Transverse colon (tissue), 3 donors: ENCODE measurements at regions not wholly inside any gene's neighbourhood (a gene's known extent, or its start where the extent isn't known, plus 50 kb on each side); places are given as distances from the start of the nearest gene placed in this dataset.
A peak's percentile ranks its signal among the peaks of the same experiment; 100 is the strongest.

Experiments
- POLR2A ChIP-seq: fragments of 450-650 bp; IDR thresholded peaks from one replicate; pipeline ENCODE4 v1.6.1; 2016; ENCODE audit warnings: antibody characterized with exemption, mild to moderate bottlenecking, moderate library complexity
- TF ChIP-seq, protein P1 (sequence below), 5 experiments: fragments of 200-600 bp in 3 of 5; fragments of 450-650 bp in 2 of 5; sonication (generic) in 3 of 5; IDR thresholded peaks; 1 replicate in 2 of 5; 2 replicates in 3 of 5; pipeline ENCODE4 v1.5.1; 2016 to 2017; ENCODE audit warnings: antibody characterized with exemption in 5 of 5, inconsistent platforms in 3 of 5, mild to moderate bottlenecking in 2 of 5, moderate library complexity in 1 of 5

DNA sequence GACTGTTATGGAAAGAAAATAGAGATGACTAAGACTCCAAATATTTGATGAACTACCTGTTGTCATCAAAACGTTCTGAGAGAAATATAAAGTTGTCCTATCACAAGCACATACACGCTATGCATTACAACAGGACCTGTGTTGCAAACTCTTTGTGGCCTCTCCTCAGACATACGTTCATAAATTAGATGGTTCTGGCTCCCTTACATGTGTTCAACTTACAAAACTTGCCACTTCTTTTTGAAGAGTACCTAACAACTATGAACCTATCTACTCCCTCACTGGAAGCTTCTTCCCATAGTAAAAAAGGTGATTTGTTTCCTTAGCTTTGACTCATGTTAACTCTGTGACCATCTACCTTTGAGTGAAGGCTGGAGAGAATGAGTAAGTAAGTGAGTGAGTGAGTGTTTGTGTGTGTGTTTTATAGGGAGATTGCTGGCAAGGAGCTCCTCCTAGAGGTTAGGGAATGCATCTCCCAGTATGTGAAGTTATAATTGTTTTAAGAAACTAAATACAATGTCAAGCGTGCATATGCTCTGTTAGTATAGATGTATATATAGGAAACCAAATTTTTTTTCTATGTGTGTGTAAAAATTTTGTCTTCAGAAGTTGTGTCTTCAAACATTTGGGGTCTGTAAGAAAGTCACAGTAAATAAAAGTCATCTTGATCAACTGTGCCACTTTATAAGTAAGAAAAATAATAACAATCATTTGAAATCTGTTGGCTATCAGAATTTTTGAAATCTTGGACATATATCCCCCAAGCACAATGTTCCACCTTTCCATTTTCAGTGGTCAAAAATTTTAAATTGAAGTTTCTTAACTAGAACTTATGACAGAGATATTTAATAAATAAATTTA is 1211.1 kb upstream of the GJE1 start:
- no peak for TF ChIP-seq POLR2A
- TF ChIP-seq, protein P1, sequence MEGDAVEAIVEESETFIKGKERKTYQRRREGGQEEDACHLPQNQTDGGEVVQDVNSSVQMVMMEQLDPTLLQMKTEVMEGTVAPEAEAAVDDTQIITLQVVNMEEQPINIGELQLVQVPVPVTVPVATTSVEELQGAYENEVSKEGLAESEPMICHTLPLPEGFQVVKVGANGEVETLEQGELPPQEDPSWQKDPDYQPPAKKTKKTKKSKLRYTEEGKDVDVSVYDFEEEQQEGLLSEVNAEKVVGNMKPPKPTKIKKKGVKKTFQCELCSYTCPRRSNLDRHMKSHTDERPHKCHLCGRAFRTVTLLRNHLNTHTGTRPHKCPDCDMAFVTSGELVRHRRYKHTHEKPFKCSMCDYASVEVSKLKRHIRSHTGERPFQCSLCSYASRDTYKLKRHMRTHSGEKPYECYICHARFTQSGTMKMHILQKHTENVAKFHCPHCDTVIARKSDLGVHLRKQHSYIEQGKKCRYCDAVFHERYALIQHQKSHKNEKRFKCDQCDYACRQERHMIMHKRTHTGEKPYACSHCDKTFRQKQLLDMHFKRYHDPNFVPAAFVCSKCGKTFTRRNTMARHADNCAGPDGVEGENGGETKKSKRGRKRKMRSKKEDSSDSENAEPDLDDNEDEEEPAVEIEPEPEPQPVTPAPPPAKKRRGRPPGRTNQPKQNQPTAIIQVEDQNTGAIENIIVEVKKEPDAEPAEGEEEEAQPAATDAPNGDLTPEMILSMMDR (IDR thresholded peaks at IDR 0.05), result peak; percentile 50 to 57 (median 54)
